ENCODE measurements at regions not wholly inside any gene's neighbourhood (a gene's known extent, or its start where the extent isn't known, plus 50 kb on each side); places are given as distances from the start of the nearest gene placed in this dataset.
"Not testable (repeated sequence)": the region's sequence is repeated elsewhere in the genome, so short reads cannot be mapped to it uniquely, and the experiment has no call there.

GRCh38 chr1:187943606-187944403, 1115.1 kb downstream of the PLA2G4A start:
- no peak for DNase-seq (ENCODE audit: low read depth, low spot score)
- no peak overlapping the region for H3K4me3 ChIP-seq (ENCODE audit: low read length)

GRCh38 chr1:187946661-187947060, 1117.9 kb downstream of the PLA2G4A start:
- DNase-seq (ENCODE audit: low read depth, low spot score); H3K4me3 ChIP-seq (ENCODE audit: low read length): not testable (repeated sequence)

GRCh38 chr1:187947359-187947758, 1118.6 kb downstream of the PLA2G4A start:
- no peak for DNase-seq (ENCODE audit: low read depth, low spot score)

GRCh38 chr1:187948170-187948794, 1119.5 kb downstream of the PLA2G4A start:
- H3K4me3 ChIP-seq (ENCODE audit: low read length): no peak overlapping the region
- no peak for DNase-seq (ENCODE audit: low read depth, low spot score)

More at GRCh38 chr1:187947359-187947758, 1118.6 kb downstream of the PLA2G4A start:
- H3K4me3 ChIP-seq (ENCODE audit: low read length): no peak overlapping the region

- H3K4me3 ChIP-seq (ENCODE audit: low read length): no peak overlapping the region
- no peak for DNase-seq (ENCODE audit: low read depth, low spot score)
Observed at GRCh38 chr1:187949567-187949966, 1120.8 kb downstream of the PLA2G4A start.

GRCh38 chr1:187951817-187952216, 1123.1 kb downstream of the PLA2G4A start:
- DNase-seq (ENCODE audit: low read depth, low spot score): no peak
- no peak overlapping the region for H3K4me3 ChIP-seq (ENCODE audit: low read length)

- DNase-seq (ENCODE audit: low read depth, low spot score): no peak
- H3K4me3 ChIP-seq (ENCODE audit: low read length): no peak overlapping the region
Observed at GRCh38 chr1:187952446-187952845, 1123.7 kb downstream of the PLA2G4A start.

GRCh38 chr1:187956975-187957374, 1128.2 kb downstream of the PLA2G4A start:
- H3K4me3 ChIP-seq (ENCODE audit: low read length): no peak overlapping the region
- DNase-seq (ENCODE audit: low read depth, low spot score): no peak

GRCh38 chr1:187958207-187958606, 1129.5 kb downstream of the PLA2G4A start:
- H3K4me3 ChIP-seq (ENCODE audit: low read length): no peak overlapping the region
- DNase-seq (ENCODE audit: low read depth, low spot score): no peak

- DNase-seq (ENCODE audit: low read depth, low spot score): no peak
- H3K4me3 ChIP-seq (ENCODE audit: low read length): no peak overlapping the region
Observed at GRCh38 chr1:187959062-187959461, 1130.3 kb downstream of the PLA2G4A start.

GRCh38 chr1:187960125-187960638, 1131.4 kb downstream of the PLA2G4A start:
- H3K4me3 ChIP-seq (ENCODE audit: low read length): no peak overlapping the region
- DNase-seq (ENCODE audit: low read depth, low spot score): no peak

GRCh38 chr1:187961895-187962294, 1133.1 kb downstream of the PLA2G4A start:
- H3K4me3 ChIP-seq (ENCODE audit: low read length): no peak overlapping the region

GRCh38 chr1:187971851-187972250, 1143.1 kb downstream of the PLA2G4A start:
- no peak for DNase-seq (ENCODE audit: low read depth, low spot score)
- H3K4me3 ChIP-seq (ENCODE audit: low read length): no peak overlapping the region

More at GRCh38 chr1:187961895-187962294, 1133.1 kb downstream of the PLA2G4A start:
- no peak for DNase-seq (ENCODE audit: low read depth, low spot score)

GRCh38 chr1:187977298-187977697, 1148.5 kb downstream of the PLA2G4A start:
- no peak for DNase-seq (ENCODE audit: low read depth, low spot score)
- no peak overlapping the region for H3K4me3 ChIP-seq (ENCODE audit: low read length)

GRCh38 chr1:187985145-187985896, 1156.6 kb downstream of the PLA2G4A start:
- no peak overlapping the region for H3K4me3 ChIP-seq (ENCODE audit: low read length)
- DNase-seq (ENCODE audit: low read depth, low spot score): no peak

GRCh38 chr1:187985897-187986654, 1157.3 kb downstream of the PLA2G4A start:
- no peak for DNase-seq (ENCODE audit: low read depth, low spot score)
- no peak overlapping the region for H3K4me3 ChIP-seq (ENCODE audit: low read length)

- no peak overlapping the region for H3K4me3 ChIP-seq (ENCODE audit: low read length)
- no peak for DNase-seq (ENCODE audit: low read depth, low spot score)
Observed at GRCh38 chr1:187987236-187987776, 1158.6 kb downstream of the PLA2G4A start.

- no peak overlapping the region for H3K4me3 ChIP-seq (ENCODE audit: low read length)
- no peak for DNase-seq (ENCODE audit: low read depth, low spot score)
Observed at GRCh38 chr1:187991944-187992343, 1163.2 kb downstream of the PLA2G4A start.

GRCh38 chr1:187996780-187997179, 1168.0 kb downstream of the PLA2G4A start:
- no peak for DNase-seq (ENCODE audit: low read depth, low spot score)
- H3K4me3 ChIP-seq (ENCODE audit: low read length): no peak overlapping the region
